Esophagus mucosa (tissue), 1 donor: ENCODE measurements at regions not wholly inside any gene's neighbourhood (a gene's known extent, or its start where the extent isn't known, plus 50 kb on each side); places are given as distances from the start of the nearest gene placed in this dataset.
"Not testable (repeated sequence)": the region's sequence is repeated elsewhere in the genome, so short reads cannot be mapped to it uniquely, and the experiment has no call there.

ENCODE experiments used
- ATAC-seq: fragments of 200-7000 bp; cut with Tn5 transposase; one replicate; pipeline ENCODE4 v1.9.1; 2020
- donor health status: DM: yes; HTN: yes; CAD: no.

DNA sequence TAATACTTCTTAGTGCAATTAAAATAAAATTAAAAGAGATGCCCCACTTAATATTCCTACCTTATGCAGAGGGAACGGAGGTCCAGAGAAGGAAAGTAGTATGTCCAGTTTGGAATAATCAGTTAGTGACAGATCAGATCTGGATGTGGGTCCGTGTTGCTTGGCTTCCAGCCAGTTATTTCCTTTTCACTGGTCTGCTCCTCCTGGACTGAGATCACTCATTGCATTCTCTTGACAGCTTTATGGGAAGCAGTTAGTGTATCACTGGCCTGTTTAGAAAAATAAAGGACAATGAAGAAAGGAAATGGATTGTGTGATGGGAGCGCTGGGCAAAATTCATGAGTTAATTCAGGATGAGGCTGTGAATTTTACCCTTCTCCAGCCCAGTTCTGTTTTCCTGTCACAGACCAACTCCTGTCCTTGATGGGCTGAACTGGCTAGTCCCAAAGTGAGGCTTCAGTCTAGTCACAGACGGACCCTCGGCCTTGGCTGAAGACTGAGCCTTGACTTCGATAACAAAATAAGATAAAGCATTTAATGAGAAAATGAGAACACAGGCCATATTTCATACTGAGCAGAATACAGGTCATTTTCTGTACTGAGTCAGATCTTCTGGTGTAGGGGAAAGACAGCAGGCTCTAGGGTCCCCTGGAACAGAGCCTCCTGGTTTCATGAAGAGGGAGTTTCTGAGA, 85.2 kb upstream of the TRABD2B start:
- no peak for ATAC-seq

DNA sequence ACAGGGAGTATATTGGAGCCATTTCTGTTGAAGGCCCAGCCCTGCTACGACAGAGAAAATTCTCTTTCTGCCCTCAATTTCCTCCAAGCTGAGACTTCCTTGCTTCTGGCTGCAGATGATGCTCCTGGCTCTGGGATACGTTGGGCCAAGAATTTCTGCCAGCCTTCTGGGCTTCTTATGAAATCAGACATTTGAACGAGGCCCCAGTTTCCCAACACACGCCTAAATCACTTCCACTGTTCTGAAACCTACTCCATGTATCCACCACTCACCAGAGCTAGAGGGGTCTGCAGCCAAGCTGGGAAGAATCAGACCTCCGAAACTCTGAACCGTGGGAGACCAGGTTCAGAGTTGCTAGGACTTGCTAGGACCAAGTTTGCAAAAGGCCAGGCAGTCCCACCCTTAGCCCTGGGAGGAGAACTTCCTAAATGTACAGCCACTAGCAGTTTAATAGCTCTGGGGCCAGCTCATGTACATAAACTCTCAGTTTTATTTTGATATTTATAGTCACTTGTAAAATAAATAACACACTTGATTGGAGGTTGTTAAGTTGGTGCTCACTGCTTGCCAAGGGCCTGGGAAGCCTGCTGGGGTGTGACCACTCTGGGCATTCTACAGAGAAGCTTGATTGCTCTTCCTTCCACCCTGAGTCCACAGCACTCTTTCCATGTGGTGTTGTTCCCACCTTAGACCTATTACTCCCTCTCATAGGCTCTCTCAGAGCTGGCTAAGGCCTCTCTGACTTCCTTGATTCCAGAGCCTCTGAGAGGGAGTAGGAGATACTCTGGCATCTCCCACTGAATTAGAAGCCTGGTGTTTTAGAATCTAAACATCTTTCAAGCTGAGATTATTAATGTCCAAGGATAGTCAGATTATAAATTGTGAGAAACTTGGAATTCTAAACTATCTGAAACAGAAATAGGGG, 83.4 kb upstream of the TRABD2B start:
- no peak for ATAC-seq

DNA sequence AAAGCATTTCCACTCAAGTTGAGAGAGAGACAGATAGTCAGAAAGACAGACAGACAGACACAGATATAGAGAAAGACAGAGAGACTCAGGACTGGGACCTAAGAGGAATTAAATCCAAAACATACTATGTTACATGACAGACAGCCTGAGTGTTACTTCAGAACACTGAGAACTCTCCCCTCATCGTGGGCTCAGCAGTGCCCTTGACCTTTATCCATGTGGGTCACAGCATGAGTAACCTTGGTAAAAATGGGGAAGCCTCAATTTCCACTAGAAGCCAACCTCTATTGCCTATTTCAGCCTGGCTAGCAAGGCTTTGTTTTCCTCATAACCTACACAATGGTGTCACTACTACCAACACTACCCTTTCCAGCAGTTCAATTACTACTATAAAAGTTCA, 81.9 kb upstream of the TRABD2B start:
- ATAC-seq: no peak

DNA sequence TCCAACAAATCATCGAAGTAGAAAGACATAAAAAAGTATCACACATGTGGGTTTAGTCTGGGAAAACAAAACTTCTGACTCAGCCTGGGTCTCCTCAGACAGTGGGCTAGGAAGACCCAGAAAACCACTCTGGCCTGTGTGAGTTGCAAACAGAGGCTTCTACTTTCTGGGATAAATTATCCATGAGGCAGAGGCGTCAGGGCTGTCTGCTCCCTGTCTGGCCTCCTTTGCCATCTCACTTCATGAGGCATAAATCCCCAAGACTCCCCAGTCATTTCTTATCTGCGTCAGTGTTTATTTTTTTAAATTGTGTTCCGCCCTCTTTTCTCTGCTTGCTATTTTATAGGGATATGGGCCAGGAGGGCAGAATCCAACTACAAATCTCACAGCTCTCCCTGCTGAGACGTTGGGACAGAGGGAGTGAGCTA, 80.6 kb upstream of the TRABD2B start:
- ATAC-seq: no peak

DNA sequence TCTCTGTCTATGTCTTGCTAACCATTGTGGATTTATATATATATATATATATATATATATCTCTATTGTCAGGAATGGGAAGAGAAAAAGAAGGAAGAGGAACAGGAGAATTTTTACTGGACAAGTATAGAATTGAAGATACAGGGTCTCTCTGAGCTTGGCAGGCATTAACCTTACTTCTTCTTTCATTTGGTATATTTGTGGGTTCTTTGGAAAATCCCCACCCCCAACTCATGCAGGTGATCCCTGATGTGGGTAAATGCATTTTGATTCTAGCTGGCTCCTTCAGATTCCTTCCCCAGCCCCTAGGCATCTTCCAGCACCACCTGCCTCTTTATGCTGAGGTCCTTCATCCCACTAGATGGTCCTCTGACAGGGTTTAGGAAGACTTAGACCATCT, 78.8 kb upstream of the TRABD2B start:
- ATAC-seq: no peak

DNA sequence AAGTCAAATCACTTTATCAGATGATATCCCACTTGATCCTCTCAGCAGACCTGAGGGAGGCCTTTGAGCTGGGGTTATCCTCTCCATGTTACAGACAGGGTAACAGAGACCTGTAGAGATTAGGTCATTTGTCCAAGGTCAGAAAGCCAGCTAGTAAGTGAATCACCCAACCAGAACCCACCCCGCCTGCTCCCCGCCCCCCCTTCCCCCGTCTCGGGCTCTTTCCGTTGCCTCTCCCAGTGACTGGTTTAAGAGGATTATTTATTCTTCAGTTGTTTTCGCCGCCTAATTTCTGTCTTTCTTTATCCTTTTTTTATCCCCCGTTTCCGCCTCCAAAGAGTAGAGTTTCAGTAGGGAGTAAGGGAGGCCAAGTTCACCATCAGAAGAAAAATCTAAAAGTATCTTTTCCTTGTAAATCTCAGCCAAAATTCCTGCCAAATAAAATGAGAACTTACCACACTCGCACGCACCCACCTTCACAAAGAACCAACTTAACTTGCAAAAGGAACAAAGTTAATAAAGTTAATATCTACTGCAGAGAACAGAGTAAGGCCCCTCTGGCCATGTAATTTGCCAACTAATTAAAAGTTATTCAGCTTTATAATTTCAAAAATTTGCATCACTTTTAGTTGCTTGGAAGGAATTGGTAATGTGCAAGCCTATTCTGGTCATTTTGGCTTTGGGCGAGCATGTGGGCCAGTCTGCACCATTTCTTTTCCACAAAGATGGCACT, 76.8 kb upstream of the TRABD2B start:
- ATAC-seq: no peak

DNA sequence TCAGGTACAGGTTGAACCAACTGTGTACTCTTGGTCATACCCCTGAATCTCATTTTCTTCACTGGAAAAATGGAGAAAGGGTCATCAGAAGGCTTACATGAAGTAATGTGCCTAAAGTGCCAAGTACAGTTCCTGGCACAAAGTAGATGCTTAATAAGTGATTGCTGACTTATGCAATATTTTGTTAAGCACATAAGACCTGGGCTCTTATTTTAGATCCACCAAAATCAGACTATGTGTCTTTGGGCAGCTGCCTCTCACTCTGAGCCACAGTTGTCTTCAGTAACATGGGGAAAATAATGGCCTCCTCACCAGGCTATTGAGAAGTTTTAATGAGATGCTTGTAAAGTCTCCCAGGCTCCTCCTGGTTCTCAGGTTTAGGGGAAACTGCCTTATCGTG, 74.3 kb upstream of the TRABD2B start:
- no peak for ATAC-seq

DNA sequence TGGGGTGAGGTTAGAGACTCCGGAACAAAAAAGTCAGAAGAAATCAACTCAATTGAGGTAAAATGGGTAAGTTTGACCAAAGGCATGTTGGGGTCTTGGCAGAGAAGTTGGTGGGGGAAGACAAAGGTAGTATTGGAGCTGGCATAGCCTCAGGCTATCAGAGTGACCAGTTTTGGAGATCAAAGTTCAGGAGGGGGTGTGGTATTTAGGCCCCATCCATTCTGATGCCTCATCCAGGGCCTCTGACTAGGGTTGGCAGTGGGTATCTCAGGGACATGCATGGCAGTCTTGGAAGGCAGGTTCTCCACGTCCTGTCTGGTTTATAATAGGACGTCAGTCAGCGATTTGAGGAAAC, 73.2 kb upstream of the TRABD2B start:
- ATAC-seq: no peak

DNA sequence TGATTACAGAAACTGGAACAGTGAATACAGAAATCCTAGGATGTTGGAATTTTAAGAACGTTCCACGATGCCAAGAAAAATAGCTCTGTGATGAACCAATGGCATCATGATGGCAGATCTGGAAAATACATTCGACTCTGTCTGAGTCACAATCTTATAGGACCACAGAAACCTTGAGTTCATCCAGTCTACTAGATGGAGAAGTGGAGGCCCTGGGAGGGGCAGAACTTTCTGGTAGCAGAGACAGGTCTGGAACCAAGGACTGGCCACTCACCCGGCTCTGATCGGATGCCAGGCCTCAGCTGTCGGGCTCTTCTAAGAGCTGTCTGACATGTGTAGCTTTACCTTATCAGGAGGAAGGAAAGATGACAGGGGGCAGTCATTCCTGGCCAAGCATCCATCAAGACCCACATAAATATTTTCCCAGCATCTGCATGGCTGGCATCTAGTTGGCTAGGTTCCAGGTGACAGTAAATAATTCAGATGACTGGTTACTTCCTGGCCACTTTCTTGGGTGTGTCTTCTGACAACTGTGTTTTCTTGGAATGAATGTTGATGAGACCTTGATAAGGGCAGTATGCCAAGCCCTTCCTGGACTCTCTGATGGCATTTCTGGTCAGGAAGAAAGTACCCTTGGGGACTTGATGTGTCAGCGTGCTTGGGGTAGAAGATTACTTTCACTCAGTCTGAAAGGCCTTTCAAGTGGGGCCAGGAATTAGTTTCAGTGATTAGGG, 72.6 kb upstream of the TRABD2B start:
- peak; percentile 45 for ATAC-seq

DNA sequence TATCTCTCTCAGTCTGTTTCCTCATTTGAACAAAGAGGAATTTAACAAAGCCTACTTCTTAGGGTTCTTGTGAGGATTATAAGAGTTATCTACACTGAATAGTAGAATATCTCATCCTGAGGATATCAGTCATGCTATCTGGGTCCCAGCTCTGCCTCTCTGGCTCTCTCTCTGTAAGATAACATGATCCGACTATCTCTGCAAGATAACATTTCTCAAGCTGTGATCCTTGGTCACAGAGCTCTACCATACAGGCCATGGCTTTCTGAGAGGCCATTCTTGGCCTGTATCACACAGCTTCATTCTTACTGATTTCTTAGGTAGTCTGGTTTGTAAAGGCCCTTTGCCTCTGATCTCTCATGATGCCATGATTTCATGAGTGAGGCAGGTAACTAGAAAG, 71.0 kb upstream of the TRABD2B start:
- ATAC-seq: no peak

DNA sequence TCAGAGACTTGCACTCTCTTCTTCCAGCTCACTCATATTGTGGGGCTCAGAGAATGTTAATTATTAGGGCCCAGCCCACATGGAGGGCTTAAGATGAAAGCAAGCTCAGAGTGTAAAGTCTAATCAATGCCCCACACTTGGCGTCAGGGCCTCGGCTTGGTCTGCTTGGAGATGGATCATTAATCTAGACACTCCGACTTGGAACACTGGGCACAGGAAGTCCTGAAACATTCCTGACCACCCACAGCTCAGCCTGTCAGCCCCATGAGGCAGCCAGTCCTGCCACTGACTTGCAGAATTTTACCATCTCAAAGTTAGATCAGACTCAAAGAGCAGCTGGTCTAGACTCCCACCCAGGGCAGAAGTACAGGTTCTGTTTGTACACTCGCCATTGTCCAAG, 69.8 kb upstream of the TRABD2B start:
- no peak for ATAC-seq

DNA sequence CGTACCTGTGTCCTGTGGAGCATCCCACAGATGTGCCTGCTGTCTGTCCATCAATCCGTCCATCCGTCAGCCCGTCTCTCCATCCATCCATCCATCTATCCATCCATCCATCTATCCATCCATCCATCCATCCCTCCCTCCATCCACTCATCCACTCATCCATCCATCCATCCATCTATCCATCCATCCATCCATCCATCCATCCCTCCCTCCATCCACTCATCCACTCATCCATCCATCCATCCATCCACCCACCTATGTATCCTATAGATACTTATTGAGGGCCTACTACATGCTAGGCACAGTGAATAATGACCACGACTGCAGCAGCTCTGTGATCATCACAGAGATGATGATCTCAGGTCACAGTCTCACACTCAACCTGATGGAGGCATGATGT, 67.5 kb upstream of the TRABD2B start:
- ATAC-seq: not testable (repeated sequence)

DNA sequence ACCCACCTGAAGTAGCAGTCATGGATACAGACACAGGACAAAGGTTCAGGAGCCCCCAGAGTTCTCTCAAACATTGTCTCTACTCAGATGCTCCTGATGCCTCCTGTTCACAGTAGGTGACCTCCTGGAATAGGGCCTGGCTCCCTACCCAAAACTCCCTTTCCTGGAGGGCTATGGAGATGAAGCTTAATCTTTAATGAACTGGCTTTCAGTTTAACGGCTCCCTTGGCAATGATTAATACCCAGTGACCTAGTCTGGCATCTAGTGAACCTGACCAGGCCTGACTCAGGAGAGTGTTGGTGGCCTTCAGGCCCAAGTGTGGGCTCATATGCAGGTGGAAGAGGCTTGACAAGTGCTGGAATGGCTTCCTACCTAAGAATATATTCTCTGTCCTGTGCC, 65.2 kb upstream of the TRABD2B start:
- no peak for ATAC-seq

DNA sequence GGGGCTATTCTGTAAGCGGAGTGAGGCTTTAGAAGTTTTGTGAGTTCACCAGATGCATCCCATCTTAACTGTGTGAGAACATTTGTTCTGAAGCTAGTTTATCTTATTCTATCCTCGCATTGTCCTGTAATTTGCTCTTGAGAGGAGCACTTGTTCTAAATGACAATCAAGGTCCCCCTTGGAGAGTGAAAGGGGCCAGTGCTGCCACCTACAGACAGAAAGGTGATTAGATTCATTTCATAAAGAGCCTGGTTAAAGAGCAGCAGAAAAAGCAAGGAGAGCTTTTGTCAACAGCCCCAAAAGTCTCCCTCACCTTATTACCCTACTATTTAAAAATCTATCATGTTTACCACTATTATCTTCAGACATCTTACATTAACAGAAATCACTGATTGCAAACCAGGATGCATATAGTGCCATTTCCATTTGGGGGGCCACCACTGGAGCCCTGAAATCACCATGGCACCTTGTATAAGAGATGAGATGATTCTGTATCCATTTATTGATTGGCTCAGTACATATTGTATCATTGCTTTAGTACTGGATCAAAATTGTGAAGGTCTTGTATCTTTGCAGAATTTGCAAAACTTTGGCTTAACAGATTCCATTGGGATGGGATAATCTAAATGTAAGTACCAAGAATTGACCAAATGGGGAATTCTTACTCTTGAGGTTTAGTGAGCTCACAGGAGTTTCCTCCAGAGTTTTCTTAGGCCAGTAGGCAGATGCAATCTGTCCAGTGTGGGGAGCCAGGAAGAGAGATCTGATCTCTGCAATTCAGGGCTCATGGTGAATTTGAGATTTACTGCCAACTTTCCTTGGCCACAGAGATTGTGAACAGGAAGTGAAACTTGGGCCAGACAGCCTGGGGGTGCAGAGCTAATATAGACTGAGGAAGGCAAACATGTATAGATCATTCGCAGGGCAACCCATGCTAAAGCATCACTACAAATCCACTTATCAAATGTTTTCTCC, 64.3 kb upstream of the TRABD2B start:
- ATAC-seq: peak; percentile 64

DNA sequence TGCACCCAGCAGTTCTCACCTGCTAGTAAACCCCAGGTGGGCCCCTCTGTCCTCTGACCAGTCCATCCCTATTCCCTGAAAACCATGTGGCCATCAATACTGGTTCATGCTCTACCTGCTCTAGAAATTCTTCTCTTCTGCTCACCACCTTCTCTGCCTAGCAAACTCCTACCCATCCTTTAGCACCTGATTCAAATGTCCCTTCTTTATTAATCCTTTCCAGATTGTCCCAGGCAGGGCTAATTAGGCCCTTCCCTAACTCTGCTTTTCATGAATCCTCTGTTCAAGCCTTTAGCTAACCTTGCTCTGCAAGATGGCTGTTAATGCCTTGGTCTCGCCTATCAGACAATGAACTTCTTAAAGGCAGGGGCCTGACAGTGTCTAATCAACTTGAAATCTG, 62.1 kb upstream of the TRABD2B start:
- ATAC-seq: no peak

DNA sequence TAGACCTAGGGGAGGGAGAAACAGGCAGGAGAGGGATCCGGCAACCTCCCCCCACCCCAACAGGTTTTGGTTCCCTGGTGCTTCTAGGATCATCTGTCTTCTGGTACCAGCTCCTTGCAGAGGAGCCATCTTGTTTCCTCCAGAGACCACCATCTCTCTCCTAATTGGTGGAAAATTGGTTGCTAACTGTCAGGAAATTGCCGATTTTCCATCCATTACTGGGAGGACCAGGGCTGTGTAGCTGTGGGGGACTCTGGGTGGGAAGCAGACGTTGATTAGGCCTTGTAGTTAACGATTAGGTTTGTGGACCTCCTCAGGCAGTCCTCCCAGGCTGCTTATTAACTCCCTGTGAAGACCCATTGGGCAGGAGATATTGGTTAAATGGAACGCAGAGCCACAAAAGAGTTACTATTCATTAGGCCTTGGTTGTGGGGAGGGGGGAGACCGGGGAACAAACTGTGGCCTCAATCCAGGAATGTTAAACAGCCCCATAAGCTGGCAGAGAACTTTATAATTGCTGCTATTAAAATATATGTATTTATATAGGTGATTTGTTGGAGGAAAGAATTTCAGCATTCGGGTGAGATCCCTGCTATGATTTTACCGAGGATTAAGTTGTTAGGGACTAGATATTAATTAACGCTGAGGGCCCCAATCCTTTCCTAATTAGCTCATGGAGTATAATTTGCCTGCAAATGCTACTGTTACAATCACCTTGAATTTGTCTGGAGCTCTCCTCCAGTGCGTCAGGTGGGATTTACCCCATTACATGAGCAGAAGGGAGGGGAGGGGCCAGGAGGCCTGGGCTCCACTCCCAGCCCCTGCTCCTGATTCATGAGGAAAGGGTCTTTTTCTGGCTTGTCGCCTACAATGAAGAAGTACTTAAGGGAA, 61.2 kb upstream of the TRABD2B start:
- no peak for ATAC-seq

DNA sequence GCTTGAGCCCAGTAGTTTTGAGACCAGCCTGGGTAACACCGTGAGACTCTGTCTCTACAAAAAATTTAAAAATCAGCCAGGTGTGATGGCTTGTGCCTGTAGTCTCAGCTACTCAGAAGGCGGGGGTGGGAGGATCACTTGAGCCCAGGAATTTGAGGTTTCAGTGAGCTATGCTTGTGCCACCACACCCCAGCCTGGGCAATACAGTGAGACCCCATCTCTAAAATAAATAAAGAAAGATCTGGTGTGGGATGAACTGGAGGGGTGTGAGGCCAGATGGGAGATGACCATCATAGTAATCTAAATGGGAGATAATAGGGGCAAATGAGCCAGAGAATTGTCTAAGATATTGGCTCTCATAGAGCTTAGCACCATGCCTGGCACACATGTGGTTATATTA, 60.1 kb upstream of the TRABD2B start:
- ATAC-seq: no peak

DNA sequence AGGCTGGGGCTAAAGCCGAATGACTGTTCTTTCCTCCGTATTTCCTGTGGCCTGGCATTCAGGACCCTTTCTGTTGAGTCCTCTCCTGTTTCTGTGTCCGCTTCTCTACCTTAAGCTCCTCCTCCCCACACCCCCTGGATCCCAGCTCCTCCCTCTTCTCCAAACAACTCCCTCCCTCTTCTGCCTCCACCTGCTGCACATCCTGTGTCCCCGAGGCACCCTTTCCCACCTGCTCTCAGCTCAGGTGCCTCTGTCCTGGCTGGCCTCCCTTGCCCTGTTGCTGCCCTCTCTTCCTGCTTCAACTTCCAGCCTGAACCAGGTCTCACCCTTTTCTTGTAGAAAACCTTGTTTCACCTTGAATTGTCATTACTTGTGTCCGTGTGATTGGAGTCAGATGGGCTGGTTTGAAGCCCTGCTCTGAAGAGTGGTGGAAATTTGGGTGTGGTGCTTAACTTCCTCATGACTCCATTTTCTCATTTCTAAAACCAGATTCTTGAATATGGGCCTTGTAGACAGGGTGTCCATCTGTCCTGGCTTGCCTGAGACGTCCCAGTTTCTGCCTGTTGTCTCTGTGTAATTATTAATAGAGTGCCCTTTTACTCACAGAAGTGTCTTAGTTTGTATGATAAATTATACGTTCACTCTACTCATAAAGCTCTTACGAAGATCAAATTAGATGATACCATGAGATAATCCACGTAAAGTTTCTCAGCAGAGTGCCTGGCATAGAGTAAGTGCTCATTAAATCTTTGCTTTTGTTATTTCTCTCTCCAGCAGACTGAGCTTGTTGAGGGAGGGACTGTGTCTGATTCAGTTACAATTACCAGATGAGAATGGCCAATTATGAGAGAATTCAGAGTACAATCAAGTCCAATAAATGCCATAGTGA, 58.9 kb upstream of the TRABD2B start:
- no peak for ATAC-seq

DNA sequence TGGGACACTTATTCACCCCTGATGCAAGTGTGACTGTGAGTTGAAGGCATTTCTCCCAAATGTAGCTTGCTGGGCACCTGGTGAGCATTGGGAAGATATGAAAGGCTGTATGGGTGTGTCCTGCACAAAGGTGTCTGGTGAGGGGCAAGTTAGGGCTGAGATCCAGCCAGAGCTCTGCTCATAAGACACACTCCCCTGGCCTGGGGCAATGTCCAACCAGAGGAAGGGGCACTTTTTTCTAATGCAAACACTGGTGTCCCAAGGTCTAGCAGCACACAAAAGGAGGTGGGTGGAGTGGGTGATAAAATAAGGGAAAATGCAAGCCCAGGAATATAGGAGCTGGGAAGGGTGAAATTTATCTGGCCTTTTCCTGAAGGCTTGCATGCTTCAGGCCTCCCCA, 57.0 kb upstream of the TRABD2B start:
- no peak for ATAC-seq

DNA sequence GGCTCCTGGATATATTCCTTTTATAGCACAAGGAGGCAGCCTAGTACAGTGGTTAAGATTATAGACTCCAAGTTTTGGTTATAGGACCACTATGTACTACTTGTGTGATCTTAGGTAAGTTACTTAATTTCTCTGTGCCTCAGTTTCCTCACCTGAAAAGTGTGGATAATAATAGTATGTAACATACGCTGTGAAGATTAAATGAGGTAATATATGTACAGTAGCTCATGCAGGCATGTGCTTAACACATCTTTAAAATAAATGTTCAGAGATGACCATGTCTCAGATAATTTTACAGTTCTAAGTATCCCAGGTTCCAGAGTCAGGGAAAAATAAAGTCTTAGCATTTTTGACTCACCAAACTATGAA, 55.7 kb upstream of the TRABD2B start:
- ATAC-seq: no peak
